HEK293T (cell line): ENCODE measurements at regions not wholly inside any gene's neighbourhood (a gene's known extent, or its start where the extent isn't known, plus 50 kb on each side); places are given as distances from the start of the nearest gene placed in this dataset.

Experiments
- BHLHE40 ChIP-seq: fragments of 450-650 bp; IDR thresholded peaks from 2 replicates; pipeline ENCODE4 v1.6.1; 2016; ENCODE audit warnings: mild to moderate bottlenecking, moderate library complexity, borderline replicate concordance
- CTBP1 ChIP-seq: fragments of 450-650 bp; IDR thresholded peaks from 2 replicates; pipeline ENCODE4 v1.6.1; 2016; ENCODE audit warnings: borderline replicate concordance
- ELF4 ChIP-seq: fragments of 450-650 bp; IDR thresholded peaks from 2 replicates; pipeline ENCODE4 v1.6.1; 2017; ENCODE audit warnings: antibody characterized with exemption
- FOXM1 ChIP-seq: fragments of 450-650 bp; IDR thresholded peaks from 2 replicates; pipeline ENCODE4 v1.6.1; 2017; ENCODE audit warnings: mild to moderate bottlenecking, borderline replicate concordance
- L3MBTL2 ChIP-seq: fragments of 450-650 bp; conservative IDR thresholded peaks from 2 replicates; pipeline ENCODE4 v1.6.1; 2016; ENCODE audit warnings: mild to moderate bottlenecking
- TARDBP ChIP-seq: fragments of 450-650 bp; IDR thresholded peaks from 2 replicates; pipeline ENCODE4 v1.6.1; 2016
- ZNF384 ChIP-seq: fragments of 450-650 bp; IDR thresholded peaks from 2 replicates; pipeline ENCODE4 v1.6.1; 2016

DNA sequence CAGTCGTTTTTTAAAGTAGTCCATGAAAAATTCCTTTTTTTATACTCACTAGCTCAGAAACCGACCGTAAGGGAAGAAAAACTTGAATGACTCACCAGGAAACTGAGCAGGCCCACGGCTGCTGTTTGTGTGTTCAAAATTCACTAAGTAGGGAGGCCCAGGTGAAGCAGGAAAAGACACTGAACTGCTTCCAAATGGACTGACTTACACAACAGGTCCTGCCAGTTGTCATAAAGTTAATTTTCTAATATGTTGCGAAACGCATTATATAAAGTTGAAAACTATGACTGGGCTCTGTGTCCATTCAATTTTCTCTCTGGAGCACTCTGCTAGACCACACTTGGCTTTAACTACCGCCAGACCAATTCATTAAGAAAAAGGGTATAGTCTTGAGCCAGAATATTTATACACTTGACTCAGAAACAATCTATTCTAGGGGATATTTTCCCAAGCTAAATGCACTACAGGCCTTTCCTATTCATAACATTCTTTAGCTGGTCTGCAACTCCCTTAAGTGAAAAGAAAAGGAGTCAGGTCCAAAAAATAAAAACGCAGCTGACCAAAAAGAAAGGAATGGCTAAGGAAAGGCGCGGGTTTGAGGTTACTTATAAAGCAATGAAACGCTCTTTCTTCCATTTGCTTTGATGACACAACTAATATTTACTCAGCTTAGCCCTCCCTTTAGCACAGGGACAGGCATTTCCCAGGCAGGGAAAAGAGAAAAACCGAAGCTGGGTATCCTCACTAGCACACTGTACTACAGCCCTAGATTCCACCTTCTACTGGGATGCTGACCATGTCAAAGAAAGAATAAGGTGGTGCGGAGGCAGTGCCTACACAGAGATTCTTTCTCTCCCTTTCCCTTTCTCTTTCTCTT lies 306.3 kb upstream of the ESRRG start:
- no peak for TF ChIP-seq BHLHE40
- TF ChIP-seq FOXM1: no peak
- TF ChIP-seq ZNF384: no peak
- no peak for TF ChIP-seq L3MBTL2
- TF ChIP-seq ELF4: no peak
- no peak for TF ChIP-seq CTBP1
- TF ChIP-seq TARDBP: no peak
